NCI-H1048 (cell line): ENCODE measurements at regions not wholly inside any gene's neighbourhood (a gene's known extent, or its start where the extent isn't known, plus 50 kb on each side); places are given as distances from the start of the nearest gene placed in this dataset.

Experiments used
- DNase-seq: peaks from one replicate; lab custom pipeline; 2025; lab: John Stamatoyannopoulos, UW

DNA sequence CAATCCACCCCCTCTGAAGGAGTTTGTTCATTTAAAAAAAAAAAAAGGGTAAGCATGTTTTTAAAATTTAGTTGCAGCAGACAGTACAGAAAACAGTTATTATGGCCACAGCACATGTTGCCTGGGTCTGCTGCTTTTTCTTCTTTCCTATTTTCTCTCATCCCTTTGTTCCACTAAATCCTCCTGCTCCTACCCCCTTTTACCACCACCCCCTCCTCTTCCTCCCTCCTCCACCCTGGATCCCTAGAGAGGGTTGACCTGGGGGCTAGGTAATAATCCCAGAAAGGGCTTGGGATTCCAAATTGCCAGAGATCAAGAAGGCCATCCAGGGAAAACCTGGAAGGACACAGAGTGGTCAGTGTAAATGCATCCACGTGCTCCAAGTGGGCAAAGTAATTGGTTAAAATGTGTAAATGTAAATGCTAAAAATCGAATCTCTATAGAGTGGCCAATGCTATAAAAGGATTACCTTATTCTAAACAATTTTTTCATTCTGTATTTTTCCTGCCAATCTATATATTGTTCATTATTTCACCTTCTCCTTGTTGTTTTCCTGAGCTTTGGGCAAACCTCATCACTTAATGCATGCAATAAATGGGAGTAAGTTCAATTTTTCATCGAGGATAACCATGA lies 89.0 kb upstream of the PIK3CG start:
- no peak for DNase-seq

GRCh38 chr7:106776618-106777347 lies 88.3 kb upstream of the PIK3CG start:
- no peak for DNase-seq

- no peak for DNase-seq
Measured at GRCh38 chr7:106777674-106778299, 87.3 kb upstream of the PIK3CG start.

GRCh38 chr7:106778656-106779250 lies 86.3 kb upstream of the PIK3CG start:
- no peak for DNase-seq

DNA sequence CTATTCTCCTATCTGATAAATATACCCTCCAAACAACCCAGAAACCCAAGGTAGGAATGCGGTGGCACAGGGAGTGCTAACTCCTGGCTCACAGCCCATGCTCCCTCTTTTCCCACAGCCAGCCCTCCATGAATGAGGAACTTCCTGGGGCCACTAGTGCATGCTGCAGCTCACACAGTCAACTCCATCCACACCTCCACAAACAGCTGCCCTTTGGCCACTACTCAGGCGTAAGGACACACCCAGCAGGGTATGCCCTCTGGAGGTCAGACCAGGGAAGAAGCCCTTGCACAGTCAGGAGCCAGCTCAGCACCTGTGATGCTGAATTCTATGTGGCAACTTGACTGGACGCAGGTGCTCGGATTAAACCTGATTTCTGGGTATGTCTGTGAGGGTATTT lies 85.2 kb upstream of the PIK3CG start:
- no peak for DNase-seq

DNA sequence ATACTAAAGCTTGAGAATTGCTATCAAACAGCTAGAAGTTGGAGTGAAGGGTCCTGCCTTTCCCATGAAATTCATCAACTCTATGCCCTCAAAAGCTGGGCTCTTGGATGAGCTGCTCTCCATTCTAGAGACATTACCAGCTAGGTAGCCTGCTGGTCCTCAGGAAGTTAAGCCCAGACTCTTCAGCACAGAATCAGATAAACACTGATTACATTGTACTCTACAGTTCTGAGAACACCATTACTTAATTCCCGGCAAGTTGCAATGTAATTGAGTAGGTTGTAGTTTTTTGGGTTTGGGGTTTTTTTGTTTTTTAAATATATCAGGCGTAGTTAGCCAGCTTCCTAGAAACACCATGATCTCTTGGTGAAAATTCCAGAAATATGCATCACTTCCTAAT lies 84.1 kb upstream of the PIK3CG start:
- no peak for DNase-seq

DNA sequence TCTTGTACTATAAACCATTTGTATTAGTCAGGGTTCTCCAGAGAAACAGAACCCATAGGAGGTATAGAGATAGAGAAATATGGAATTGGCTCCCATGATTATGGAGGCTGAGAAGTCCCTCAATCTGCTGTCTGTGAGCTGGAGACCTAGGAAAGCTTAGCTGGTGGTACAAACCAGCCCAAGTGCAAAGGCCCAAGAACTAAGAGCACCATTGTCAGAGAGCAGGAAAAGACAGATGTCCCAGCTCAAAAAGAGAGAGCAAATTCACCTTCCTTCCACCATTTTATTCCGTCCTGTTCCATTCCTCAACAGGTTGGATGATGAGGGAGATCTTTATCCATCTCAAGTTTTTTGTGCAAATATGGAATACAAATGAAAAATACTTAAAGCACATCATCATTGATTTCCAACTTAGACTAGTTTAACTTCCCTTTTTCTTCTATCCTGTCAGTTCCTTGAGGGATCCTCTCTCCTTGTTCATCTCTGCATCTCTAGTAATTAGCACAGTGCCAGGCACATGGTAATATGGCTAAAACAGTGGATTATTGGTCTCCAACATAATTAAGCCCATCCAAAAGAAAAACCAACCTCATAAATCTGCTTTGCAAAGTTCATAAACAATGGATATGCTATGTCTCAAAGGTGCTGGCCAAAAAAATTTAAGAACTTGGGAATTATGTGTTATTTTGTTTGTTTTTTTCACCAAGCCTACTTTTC lies 83.1 kb upstream of the PIK3CG start:
- DNase-seq = no peak

GRCh38 chr7:106783286-106783685 lies 81.8 kb upstream of the PIK3CG start:
- no peak for DNase-seq

DNA sequence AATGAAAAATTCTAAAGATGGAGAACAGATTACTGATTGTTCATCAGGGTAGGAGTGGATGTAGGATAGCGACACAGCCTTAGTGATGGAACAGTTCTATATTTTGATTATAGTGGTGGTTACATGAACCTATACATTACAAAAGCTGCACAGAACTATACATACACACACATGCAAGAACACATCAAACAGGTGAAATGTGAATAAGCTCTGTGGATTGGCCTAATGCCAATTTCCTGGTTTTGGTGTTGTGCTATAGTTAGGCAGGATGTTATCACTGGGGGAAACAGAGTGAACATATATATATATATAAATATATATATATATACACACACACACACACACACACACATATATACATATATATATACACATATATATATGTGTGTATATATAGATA lies 76.4 kb upstream of the PIK3CG start:
- DNase-seq = no peak

DNA sequence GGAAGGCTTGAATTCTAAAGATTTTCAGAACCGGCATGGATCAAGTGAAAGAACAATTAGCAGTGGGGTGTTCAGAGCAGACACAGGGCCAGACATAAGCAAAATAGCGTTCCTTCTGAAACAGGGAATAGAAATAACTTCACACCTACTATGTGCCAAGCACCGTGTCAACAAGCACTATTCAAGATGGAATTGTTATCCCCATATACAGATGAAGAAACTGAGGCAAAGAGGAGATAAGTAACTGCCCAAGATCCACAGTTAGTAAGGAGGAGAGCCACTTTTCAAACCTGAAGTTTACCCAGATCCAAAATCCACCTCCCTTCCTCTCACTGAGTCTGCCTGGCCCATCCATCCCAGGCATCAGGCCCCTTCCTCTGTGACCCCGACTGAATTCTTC lies 73.6 kb upstream of the PIK3CG start:
- DNase-seq = no peak

GRCh38 chr7:106792233-106792926 lies 72.7 kb upstream of the PIK3CG start:
- DNase-seq = no peak

- DNase-seq = no peak
Measured at GRCh38 chr7:106793015-106793975, 71.8 kb upstream of the PIK3CG start.

DNA sequence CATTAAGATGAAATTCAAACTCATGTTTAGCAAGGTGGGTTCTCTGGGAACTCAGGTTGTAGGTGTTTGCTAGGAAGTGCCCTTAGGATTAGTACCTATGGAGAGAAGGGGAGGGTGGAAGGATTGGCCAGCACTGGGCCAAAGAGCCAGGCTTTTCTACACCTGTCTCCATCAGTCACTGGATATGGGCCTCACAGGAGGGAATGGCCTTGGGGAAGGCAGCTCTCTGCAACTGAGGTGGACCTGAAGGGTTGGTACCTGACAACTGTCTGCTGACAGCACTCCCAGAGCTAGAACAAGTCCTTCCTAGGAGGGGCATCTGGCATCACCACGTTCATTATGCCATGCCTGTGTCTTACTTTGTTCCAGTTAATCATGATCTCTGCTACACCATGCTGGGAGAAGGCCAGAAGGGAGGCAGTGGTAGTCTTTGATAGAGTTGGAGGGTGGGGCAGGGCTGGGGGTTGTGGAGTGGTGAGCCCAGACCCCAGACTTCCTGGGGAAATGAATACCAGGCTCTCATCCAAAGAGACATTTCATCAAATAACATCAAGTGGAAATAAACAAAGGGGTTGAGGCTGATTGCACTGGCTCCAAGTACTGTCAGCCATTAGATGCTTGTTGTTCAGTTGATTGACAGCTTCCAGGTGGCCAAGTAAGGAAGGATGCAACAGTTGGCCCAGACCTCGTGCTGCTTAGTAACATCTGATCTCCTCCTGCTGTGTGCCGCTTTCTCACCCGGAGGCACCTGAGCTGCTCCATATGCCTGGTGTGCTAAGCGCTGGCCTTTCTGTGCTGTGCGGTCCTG lies 70.6 kb upstream of the PIK3CG start:
- no peak for DNase-seq

DNA sequence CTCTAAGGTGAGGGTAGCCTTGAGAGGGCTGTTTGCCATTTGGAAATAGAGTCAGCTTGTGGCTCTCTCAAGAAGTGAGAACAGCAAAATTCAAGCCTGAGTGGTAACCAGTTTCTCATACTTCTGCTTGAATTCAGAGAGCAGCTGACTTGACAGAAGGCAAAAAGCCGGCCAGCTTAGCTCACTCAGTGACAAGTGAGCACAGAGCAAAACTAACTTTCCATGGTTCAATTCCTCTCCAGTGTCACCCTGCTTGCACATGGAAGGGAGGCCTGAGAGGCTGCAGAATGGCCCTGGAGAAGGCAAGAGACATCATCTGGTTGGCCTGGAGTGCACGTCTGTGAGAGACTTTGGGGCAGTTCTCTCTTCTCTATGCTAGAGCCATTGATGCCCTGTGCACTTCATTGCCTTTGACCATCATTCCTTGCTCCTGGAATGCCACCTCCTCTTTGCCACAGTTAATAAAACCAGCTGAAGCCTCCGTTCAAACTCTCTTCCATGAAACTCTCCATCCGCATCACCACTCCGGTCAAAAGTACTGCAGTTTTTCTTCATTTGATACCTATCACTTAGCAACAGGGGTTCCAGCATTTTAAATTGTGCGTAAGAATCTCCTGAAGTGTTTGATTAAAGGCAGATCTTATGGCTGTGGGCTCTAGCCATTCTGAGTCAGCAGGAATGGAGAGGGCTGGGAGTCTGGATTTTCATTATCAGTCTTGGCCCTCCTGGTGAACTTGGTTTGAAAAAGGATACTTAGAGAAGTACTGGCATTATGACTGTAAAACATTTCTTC lies 69.8 kb upstream of the PIK3CG start:
- no peak for DNase-seq

- no peak for DNase-seq
Measured at GRCh38 chr7:106795877-106796231, 69.2 kb upstream of the PIK3CG start.

GRCh38 chr7:106797937-106798336 lies 67.1 kb upstream of the PIK3CG start:
- DNase-seq = no peak

GRCh38 chr7:106802589-106802988 lies 62.5 kb upstream of the PIK3CG start:
- no peak for DNase-seq

GRCh38 chr7:106806556-106806955 lies 58.5 kb upstream of the PIK3CG start:
- DNase-seq = no peak

DNA sequence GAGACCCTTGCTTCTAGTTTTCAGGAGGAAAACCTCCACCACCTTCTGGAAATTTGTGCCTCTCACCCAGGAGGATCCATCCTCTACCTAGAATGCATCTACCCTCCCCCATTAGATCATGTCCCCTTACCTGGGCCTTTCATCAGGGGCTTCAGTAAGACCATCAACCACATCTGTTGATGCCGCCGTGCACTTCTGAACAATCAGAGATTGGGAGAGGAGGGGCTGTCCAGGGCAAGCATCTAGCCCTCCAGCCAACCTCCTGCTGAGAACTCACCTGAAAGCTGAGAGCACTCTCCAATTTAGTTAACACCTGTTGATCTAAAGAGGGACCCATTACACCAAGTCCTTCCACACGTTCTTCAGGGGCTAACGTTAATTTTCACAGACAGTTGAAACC lies 57.6 kb upstream of the PIK3CG start:
- no peak for DNase-seq
